ENCODE measurements at regions not wholly inside any gene's neighbourhood (a gene's known extent, or its start where the extent isn't known, plus 50 kb on each side); places are given as distances from the start of the nearest gene placed in this dataset.

- no peak for DNase-seq
These were observed 110.9 kb upstream of the B3GAT1 start for GRCh38 chr11:134522782-134523570.

- DNase-seq, result no peak
These were observed 109.6 kb upstream of the B3GAT1 start for GRCh38 chr11:134521452-134522289.

GRCh38 chr11:134521001-134521400 is 109.0 kb upstream of the B3GAT1 start:
- no peak for DNase-seq

- no peak for DNase-seq
These were observed 107.7 kb upstream of the B3GAT1 start for GRCh38 chr11:134519788-134520187.

GRCh38 chr11:134519390-134519750 is 107.3 kb upstream of the B3GAT1 start:
- no peak for DNase-seq

- no peak for DNase-seq
These were observed 106.8 kb upstream of the B3GAT1 start for GRCh38 chr11:134518616-134519389.

GRCh38 chr11:134517621-134518293 is 105.7 kb upstream of the B3GAT1 start:
- no peak for DNase-seq

GRCh38 chr11:134517115-134517514 is 105.1 kb upstream of the B3GAT1 start:
- no peak for DNase-seq

GRCh38 chr11:134516529-134516928 is 104.5 kb upstream of the B3GAT1 start:
- no peak for DNase-seq

GRCh38 chr11:134515081-134515960 is 103.3 kb upstream of the B3GAT1 start:
- DNase-seq, result no peak

- no peak for DNase-seq
These were observed 102.4 kb upstream of the B3GAT1 start for GRCh38 chr11:134514354-134514951.

- no peak for DNase-seq
These were observed 101.6 kb upstream of the B3GAT1 start for GRCh38 chr11:134513585-134514120.

- DNase-seq, result no peak
These were observed 100.8 kb upstream of the B3GAT1 start for GRCh38 chr11:134512571-134513538.

- DNase-seq, result no peak
These were observed 100.0 kb upstream of the B3GAT1 start for GRCh38 chr11:134512061-134512460.

- DNase-seq, result no peak
These were observed 99.2 kb upstream of the B3GAT1 start for GRCh38 chr11:134511255-134511654.

GRCh38 chr11:134510233-134511040 is 98.4 kb upstream of the B3GAT1 start:
- no peak for DNase-seq

GRCh38 chr11:134509381-134510232 is 97.6 kb upstream of the B3GAT1 start:
- no peak for DNase-seq
